SIG-M5 treated with dmso at 0.1 percent for 504 hours (cell line): ENCODE measurements at regions not wholly inside any gene's neighbourhood (a gene's known extent, or its start where the extent isn't known, plus 50 kb on each side); places are given as distances from the start of the nearest gene placed in this dataset.

Experiments
- DNase-seq: peaks from one replicate; lab custom pipeline; 2025; ENCODE audit not compliant: unreplicated experiment; lab: John Stamatoyannopoulos, UW

GRCh38 chr12:46131732-46132469, 136.9 kb downstream of the SLC38A1 start:
- DNase-seq = peak; percentile 25

GRCh38 chr12:46127656-46128055, 137.3 kb upstream of the SCAF11 start:
- no peak for DNase-seq

GRCh38 chr12:46126050-46126727, 135.8 kb upstream of the SCAF11 start:
- DNase-seq = no peak

GRCh38 chr12:46124848-46125619, 134.7 kb upstream of the SCAF11 start:
- DNase-seq = peak; percentile 67

GRCh38 chr12:46124132-46124847, 133.9 kb upstream of the SCAF11 start:
- no peak for DNase-seq

- no peak for DNase-seq
These were observed 122.0 kb upstream of the SCAF11 start for GRCh38 chr12:46112364-46112763.

- no peak for DNase-seq
These were observed 121.3 kb upstream of the SCAF11 start for GRCh38 chr12:46111715-46112114.

GRCh38 chr12:46110928-46111699, 120.7 kb upstream of the SCAF11 start:
- DNase-seq = no peak

GRCh38 chr12:46110223-46110611, 119.8 kb upstream of the SCAF11 start:
- no peak for DNase-seq

GRCh38 chr12:46109343-46110222, 119.2 kb upstream of the SCAF11 start:
- DNase-seq = no peak

GRCh38 chr12:46108721-46109120, 118.3 kb upstream of the SCAF11 start:
- DNase-seq = no peak

- no peak for DNase-seq
These were observed 117.2 kb upstream of the SCAF11 start for GRCh38 chr12:46107591-46107990.

GRCh38 chr12:46105735-46106134, 115.4 kb upstream of the SCAF11 start:
- DNase-seq = no peak

GRCh38 chr12:46103559-46104383, 113.4 kb upstream of the SCAF11 start:
- DNase-seq = no peak

GRCh38 chr12:46101485-46101869, 111.1 kb upstream of the SCAF11 start:
- DNase-seq = no peak

- no peak for DNase-seq
These were observed 110.4 kb upstream of the SCAF11 start for GRCh38 chr12:46100551-46101484.

GRCh38 chr12:46089414-46090162, 99.2 kb upstream of the SCAF11 start:
- no peak for DNase-seq
